OCI-LY1 (cell line): ENCODE measurements at regions not wholly inside any gene's neighbourhood (a gene's known extent, or its start where the extent isn't known, plus 50 kb on each side); places are given as distances from the start of the nearest gene placed in this dataset.

Experiments used
- H2AFZ ChIP-seq: fragments of 200-600 bp; sonication (generic), shearing (Covaris generic); 2 replicates; pipeline ENCODE4 v1.6.0; 2014; ENCODE audit warnings: antibody characterized with exemption, mild to moderate bottlenecking, low read length
- H3F3A ChIP-seq: fragments of 200-600 bp; sonication (generic), shearing (Covaris generic); 2 replicates; pipeline ENCODE4 v1.6.0; 2014; ENCODE audit warnings: mild to moderate bottlenecking, antibody characterized with exemption, low read length, moderate library complexity; ENCODE audit not compliant: insufficient read depth
- H3K27ac ChIP-seq: fragments of 200-600 bp; sonication (generic); 2 replicates; pipeline ENCODE4 v1.5.1; 2014; ENCODE audit warnings: low read length, mixed run types, mild to moderate bottlenecking, low read depth; ENCODE audit not compliant: poor library complexity, severe bottlenecking
- H3K27me3 ChIP-seq: fragments of 200-600 bp; sonication (generic); 2 replicates; pipeline ENCODE4 v1.6.0; 2014; ENCODE audit warnings: antibody characterized with exemption, mild to moderate bottlenecking, low read length, moderate library complexity; ENCODE audit not compliant: insufficient read depth
- H3K36me3 ChIP-seq: fragments of 200-600 bp; sonication (generic); 2 replicates; pipeline ENCODE4 v1.6.1; 2014; ENCODE audit warnings: mild to moderate bottlenecking, antibody characterized with exemption, low read length, moderate library complexity, mixed read lengths; ENCODE audit not compliant: insufficient read depth
- H3K4me1 ChIP-seq: fragments of 200-600 bp; sonication (generic); 2 replicates; pipeline ENCODE4 v1.5.1; 2014; ENCODE audit warnings: mild to moderate bottlenecking, low read length, moderate library complexity; ENCODE audit not compliant: insufficient read depth, severe bottlenecking
- H3K4me2 ChIP-seq: fragments of 200-600 bp; sonication (generic), shearing (Covaris generic); 2 replicates; pipeline ENCODE4 v1.6.1; 2014; ENCODE audit warnings: low read length
- H3K4me3 ChIP-seq: fragments of 200-600 bp; sonication (generic); 2 replicates; pipeline ENCODE4 v1.5.1; 2014; ENCODE audit warnings: low read length, low read depth, mild to moderate bottlenecking, mixed read lengths; ENCODE audit not compliant: poor library complexity, severe bottlenecking
- H3K79me2 ChIP-seq: fragments of 200-600 bp; shearing (Covaris generic); 2 replicates; pipeline ENCODE4 v1.6.1; 2016; ENCODE audit warnings: mixed run types, low read length, mixed read lengths; ENCODE audit not compliant: insufficient read depth
- H3K9ac ChIP-seq: fragments of 200-600 bp; sonication (generic), shearing (Covaris generic); 2 replicates; pipeline ENCODE4 v1.6.1; 2014; ENCODE audit warnings: mild to moderate bottlenecking, low read length, mixed read lengths
- H3K9me2 ChIP-seq: fragments of 200-600 bp; sonication (generic), shearing (Covaris generic); 2 replicates; pipeline ENCODE4 v1.6.1; 2014; ENCODE audit warnings: low read depth, mild to moderate bottlenecking, low read length, mixed read lengths
- H3K9me3 ChIP-seq: fragments of 200-600 bp; shearing (Covaris generic); 2 replicates; pipeline ENCODE4 v1.6.1; 2014; ENCODE audit warnings: low read length, mixed read lengths
- H4K20me1 ChIP-seq: fragments of 200-600 bp; sonication (generic), shearing (Covaris generic); 2 replicates; pipeline ENCODE4 v1.6.0; 2016; ENCODE audit warnings: mild to moderate bottlenecking, low read length; ENCODE audit not compliant: insufficient read depth
- EZH2 ChIP-seq: fragments of 200-600 bp; sonication (generic), shearing (Covaris generic); IDR thresholded peaks from 2 replicates; pipeline ENCODE4 v1.8.0; 2017; ENCODE audit warnings: borderline replicate concordance, mixed run types, mild to moderate bottlenecking, antibody characterized with exemption, low read length, moderate library complexity, mixed read lengths
- TF ChIP-seq, protein P1 (sequence below): fragments of 200-600 bp; sonication (generic), shearing (Covaris generic); IDR thresholded peaks from 2 replicates; pipeline ENCODE4 v1.5.1; 2017; ENCODE audit warnings: mild to moderate bottlenecking, antibody characterized with exemption, low read length, moderate library complexity, mixed read lengths

DNA sequence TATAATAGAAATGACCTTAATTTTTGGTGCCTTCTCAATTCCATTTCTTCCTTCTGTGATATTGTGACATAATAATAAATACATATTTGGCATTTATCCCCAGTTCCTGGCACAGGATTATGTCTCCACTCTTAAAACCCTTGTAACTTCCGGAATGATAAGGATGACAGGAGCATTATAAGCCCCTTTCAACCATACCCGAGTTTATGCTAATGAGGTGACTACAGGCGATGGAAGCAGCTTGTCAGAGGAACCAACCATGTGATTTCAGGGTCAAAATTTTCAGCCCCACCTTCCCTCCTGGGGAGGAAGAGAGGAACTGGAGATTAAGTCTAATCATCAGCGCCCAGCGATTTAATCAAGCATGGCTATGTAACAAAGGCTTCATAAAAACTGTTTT, 528.5 kb upstream of the CRIM1 start:
- Histone ChIP-seq H3K27ac (no peak overlapping the region), H3K79me2 (no peaks in the 10 kb centered on the region), H3K9ac (no peak overlapping the region), H3K27me3 (no peaks in the 10 kb centered on the region), H3K36me3 (no peaks in the 10 kb centered on the region), H2AFZ (no peak overlapping the region), H3K9me2 (no peaks in the 10 kb centered on the region), H3K4me2 (no peak overlapping the region), H3K4me1 (no peaks in the 10 kb centered on the region), H3K4me3 (no peak overlapping the region), H3F3A (no peaks in the 10 kb centered on the region), H4K20me1 (no peaks in the 10 kb centered on the region), H3K9me3 (no peaks in the 10 kb centered on the region)
- TF ChIP-seq, protein P1, sequence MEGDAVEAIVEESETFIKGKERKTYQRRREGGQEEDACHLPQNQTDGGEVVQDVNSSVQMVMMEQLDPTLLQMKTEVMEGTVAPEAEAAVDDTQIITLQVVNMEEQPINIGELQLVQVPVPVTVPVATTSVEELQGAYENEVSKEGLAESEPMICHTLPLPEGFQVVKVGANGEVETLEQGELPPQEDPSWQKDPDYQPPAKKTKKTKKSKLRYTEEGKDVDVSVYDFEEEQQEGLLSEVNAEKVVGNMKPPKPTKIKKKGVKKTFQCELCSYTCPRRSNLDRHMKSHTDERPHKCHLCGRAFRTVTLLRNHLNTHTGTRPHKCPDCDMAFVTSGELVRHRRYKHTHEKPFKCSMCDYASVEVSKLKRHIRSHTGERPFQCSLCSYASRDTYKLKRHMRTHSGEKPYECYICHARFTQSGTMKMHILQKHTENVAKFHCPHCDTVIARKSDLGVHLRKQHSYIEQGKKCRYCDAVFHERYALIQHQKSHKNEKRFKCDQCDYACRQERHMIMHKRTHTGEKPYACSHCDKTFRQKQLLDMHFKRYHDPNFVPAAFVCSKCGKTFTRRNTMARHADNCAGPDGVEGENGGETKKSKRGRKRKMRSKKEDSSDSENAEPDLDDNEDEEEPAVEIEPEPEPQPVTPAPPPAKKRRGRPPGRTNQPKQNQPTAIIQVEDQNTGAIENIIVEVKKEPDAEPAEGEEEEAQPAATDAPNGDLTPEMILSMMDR: no peak
- TF ChIP-seq EZH2: no peak

- H3K9me3 ChIP-seq: no peaks in the 10 kb centered on the region
- no peaks in the 10 kb centered on the region for H3K9me2 ChIP-seq
- no peak for TF ChIP-seq EZH2
- TF ChIP-seq, protein P1: no peak
- no peaks in the 10 kb centered on the region for H3F3A ChIP-seq
- no peaks in the 10 kb centered on the region for H4K20me1 ChIP-seq
- no peaks in the 10 kb centered on the region for H3K4me1 ChIP-seq
- no peaks in the 10 kb centered on the region for H3K79me2 ChIP-seq
- no peak overlapping the region for H3K9ac ChIP-seq
- no peak overlapping the region for H3K4me3 ChIP-seq
- no peaks in the 10 kb centered on the region for H3K27me3 ChIP-seq
- H3K4me2 ChIP-seq: no peak overlapping the region
- no peak overlapping the region for H2AFZ ChIP-seq
- H3K27ac ChIP-seq: no peak overlapping the region
- no peaks in the 10 kb centered on the region for H3K36me3 ChIP-seq
Measured at GRCh38 chr2:35822716-35823115, 532.9 kb upstream of the CRIM1 start.

DNA sequence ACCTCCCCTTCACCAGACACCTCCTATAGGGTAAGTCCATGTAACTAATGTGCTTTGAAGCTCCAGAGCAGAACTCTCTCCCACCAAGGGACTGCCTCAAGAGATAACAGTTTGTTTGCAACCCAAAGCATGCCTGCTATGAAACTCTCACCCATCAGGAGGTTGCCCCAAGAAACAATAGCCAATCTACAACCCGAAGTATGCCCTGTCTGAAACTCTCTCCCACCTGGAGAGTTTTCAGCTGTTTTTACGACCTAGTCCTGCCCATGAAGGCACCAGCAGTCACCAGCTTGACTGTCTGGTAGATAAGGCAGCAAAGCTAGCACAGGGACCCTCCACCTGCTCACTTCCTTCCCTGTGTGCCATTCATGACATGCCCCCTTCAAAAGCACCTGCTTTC, 533.9 kb upstream of the CRIM1 start:
- TF ChIP-seq, protein P1: no peak
- no peak for TF ChIP-seq EZH2
- H3K9me2 ChIP-seq: no peaks in the 10 kb centered on the region
- H3K79me2 ChIP-seq: no peaks in the 10 kb centered on the region
- H3K27me3 ChIP-seq: no peaks in the 10 kb centered on the region
- no peaks in the 10 kb centered on the region for H4K20me1 ChIP-seq
- H3K9me3 ChIP-seq: no peaks in the 10 kb centered on the region
- no peak overlapping the region for H3K4me3 ChIP-seq
- H3K27ac ChIP-seq: no peak overlapping the region
- no peak overlapping the region for H2AFZ ChIP-seq
- no peaks in the 10 kb centered on the region for H3K4me1 ChIP-seq
- H3K4me2 ChIP-seq: no peak overlapping the region
- no peaks in the 10 kb centered on the region for H3K36me3 ChIP-seq
- H3F3A ChIP-seq: no peaks in the 10 kb centered on the region
- H3K9ac ChIP-seq: no peak overlapping the region
